HFF-Myc (cell line): ENCODE measurements at regions not wholly inside any gene's neighbourhood (a gene's known extent, or its start where the extent isn't known, plus 50 kb on each side); places are given as distances from the start of the nearest gene placed in this dataset.

Experiments used
- DNase-seq: peaks from one replicate; pipeline ENCODE4 v3.0.0-alpha.2; 2011; ENCODE audit warnings: low read depth; ENCODE audit errors: extremely low read depth
- H3K4me3 ChIP-seq: replicated peaks from 2 replicates; pipeline ENCODE4 v1.5.1; 2011; ENCODE audit warnings: low read depth, mild to moderate bottlenecking, control low read depth, low read length
- CTCF ChIP-seq: IDR thresholded peaks from 2 replicates; pipeline ENCODE4 v1.5.1; 2012; ENCODE audit warnings: mild to moderate bottlenecking, low read depth, low read length, control low read depth; ENCODE audit errors: missing control alignments

GRCh38 chr18:51541230-51541629 lies 343.7 kb upstream of the MEX3C start:
- no peak for DNase-seq
- H3K4me3 ChIP-seq, result no peak overlapping the region
- TF ChIP-seq CTCF, result no peak

- no peak for DNase-seq
- H3K4me3 ChIP-seq, result no peak overlapping the region
- no peak for TF ChIP-seq CTCF
Observed at GRCh38 chr18:51543658-51544155, 346.2 kb upstream of the MEX3C start.

DNA sequence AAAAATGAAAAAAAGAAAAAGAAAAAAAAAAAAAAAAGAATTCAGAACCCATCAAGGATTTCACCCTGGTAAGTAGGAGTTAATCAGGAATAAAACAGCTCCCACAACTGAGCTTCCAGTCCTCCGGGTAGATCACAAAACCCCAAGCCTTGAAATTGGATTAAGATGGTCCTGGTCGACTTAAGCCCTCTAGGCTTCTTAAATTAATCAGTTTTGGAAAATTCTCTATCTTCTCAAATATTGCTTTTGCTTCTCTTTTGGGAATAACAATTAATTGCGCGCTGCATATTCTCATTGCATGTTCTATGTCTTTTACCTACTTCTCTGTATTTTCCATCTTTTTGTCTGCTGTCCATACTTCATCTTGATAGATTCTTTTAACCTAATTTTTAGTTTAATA lies 348.0 kb upstream of the MEX3C start:
- no peak overlapping the region for H3K4me3 ChIP-seq
- no peak for TF ChIP-seq CTCF
- DNase-seq, result no peak

DNA sequence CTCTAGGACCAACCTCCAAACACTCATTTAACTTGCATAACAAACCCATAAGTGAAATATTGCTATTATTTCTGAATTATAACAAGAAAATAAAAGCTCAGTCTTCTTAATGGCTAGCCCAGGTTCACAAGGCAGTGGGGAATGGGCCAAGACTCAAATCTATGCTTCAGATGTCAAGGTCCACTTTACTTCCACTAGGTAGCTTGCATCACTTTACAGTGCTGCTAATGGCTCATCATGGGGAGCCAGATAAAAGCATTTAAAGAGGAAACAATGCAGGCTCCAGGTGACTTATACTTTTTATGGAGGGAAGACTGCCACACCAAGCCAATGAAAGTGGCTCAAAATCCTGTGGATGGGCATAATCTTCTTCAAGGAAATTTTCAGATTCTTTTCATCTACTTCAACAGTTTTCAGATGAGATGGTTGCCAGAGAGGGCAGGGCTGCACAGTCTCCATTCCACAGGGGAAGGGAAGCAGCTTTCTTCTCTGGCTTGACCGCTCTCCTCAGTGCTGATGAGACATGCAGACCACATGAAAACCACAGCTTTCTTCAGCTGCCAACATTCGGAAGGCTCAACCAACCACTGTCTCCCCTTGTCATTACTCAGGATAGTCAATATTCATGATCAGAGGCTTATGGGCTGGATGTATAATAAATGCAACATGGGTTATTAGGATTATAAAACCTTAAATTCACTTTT lies 361.9 kb upstream of the MEX3C start:
- no peak overlapping the region for H3K4me3 ChIP-seq
- DNase-seq, result no peak
- no peak for TF ChIP-seq CTCF

DNA sequence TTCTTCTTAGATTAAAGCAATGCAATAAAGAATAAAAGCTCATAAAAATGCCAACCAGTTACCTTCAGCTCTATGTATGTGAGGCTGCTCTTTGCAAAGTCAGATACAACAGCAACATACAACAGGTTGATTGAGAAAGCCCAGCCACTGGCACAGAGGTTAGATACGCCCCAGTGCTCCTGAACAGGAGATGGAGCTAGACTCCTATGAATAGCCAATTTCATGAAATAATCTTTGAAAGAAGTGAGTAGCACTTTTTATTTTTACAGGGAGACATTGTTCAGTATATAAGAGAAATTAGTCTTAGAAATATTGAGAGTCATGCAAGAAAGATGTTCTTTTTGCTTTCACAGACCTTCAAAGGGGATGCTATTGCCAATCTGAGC lies 362.4 kb upstream of the MEX3C start:
- H3K4me3 ChIP-seq, result no peak overlapping the region
- DNase-seq, result no peak
- TF ChIP-seq CTCF, result no peak

- TF ChIP-seq CTCF, result no peak
- no peak for DNase-seq
- H3K4me3 ChIP-seq, result no peak overlapping the region
Observed at GRCh38 chr18:51561821-51562220, 364.3 kb upstream of the MEX3C start.

DNA sequence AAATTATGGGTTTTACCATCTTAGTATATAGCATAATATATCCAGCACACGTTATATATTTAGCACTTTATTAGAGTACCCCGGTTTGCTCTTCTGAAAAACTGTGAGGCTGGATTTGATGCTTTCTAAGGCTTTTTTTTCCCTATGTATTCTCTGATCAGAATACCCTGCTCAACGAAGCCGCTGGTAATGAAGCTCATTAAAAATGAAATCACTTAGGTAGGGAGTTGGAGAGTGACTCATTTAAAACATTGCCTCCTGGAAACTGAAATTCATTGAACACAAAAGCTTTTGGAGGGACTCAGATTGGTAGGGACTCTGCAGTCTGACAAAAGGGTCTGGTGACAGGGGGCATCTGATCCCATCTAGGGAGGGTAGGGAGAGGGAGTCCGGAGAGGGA lies 365.4 kb upstream of the MEX3C start:
- H3K4me3 ChIP-seq, result no peak overlapping the region
- TF ChIP-seq CTCF, result no peak
- DNase-seq, result no peak
